ENCODE measurements at regions not wholly inside any gene's neighbourhood (a gene's known extent, or its start where the extent isn't known, plus 50 kb on each side); places are given as distances from the start of the nearest gene placed in this dataset.

- CTCF ChIA-PET (ENCODE audit: unreplicated experiment), result no interaction called here
- intact Hi-C loops (cut with micrococcal nuclease; ENCODE audit: unreplicated experiment), result no loop called here
- no peak overlapping the region for H3K4me3 ChIP-seq (ENCODE audit: low read depth, low read length, poor library complexity, severe bottlenecking)
- no peaks in the 10 kb centered on the region for H3K9me2 ChIP-seq (ENCODE audit: insufficient read depth, low read length)
- H2AFZ ChIP-seq (ENCODE audit: low read length), result no peak overlapping the region
- no peak for TF ChIP-seq CTCF (conservative IDR thresholded peaks at IDR 0.05; ENCODE audit: low read length)
- TF ChIP-seq EZH2phosphoT487 (IDR thresholded peaks at IDR 0.05; ENCODE audit: borderline replicate concordance, low read depth, low read length), result no peak
- no peaks in the 10 kb centered on the region for H3K9me3 ChIP-seq (ENCODE audit: low read length)
- no peak overlapping the region for H3K4me2 ChIP-seq (ENCODE audit: low read length)
- H3K4me1 ChIP-seq (ENCODE audit: insufficient read depth, low read length, poor library complexity, severe bottlenecking), result no peaks in the 10 kb centered on the region
- BruUV-seq (replicated peaks), result no TSS peak
- POLR2A ChIA-PET, result no interaction called here
- no peaks in the 10 kb centered on the region for H4K20me1 ChIP-seq (ENCODE audit: insufficient read depth, low read length)
- no peaks in the 10 kb centered on the region for H3K79me2 ChIP-seq (ENCODE audit: insufficient read depth, low read depth, low read length)
- no peak overlapping the region for H3K27ac ChIP-seq (ENCODE audit: low read depth, low read length, poor library complexity, severe bottlenecking)
- no peak for DNase-seq (ENCODE audit: low spot score)
- H3K36me3 ChIP-seq (ENCODE audit: insufficient read depth, low read length), result no peaks in the 10 kb centered on the region
Observed at GRCh38 chr6:14936861-14937260, 309.0 kb upstream of the JARID2 start.

- TF ChIP-seq EZH2phosphoT487 (IDR thresholded peaks at IDR 0.05; ENCODE audit: borderline replicate concordance, low read depth, low read length) (no peak), CTCF (conservative IDR thresholded peaks at IDR 0.05; ENCODE audit: low read length) (no peak)
- POLR2A ChIA-PET, result interaction anchor here (0.7 kb wide), 1 partner anchor 38 kb away, joined by 3 read pairs; no protein-coding TSS in a partner anchor
- no peak for DNase-seq (ENCODE audit: low spot score)
Observed at GRCh38 chr6:14943116-14943515, 302.8 kb upstream of the JARID2 start.

GRCh38 chr6:14944593-14944992 is 301.3 kb upstream of the JARID2 start:
- no peaks in the 10 kb centered on the region for H3K79me2 ChIP-seq (ENCODE audit: insufficient read depth, low read depth, low read length)
- no peaks in the 10 kb centered on the region for H3K9me2 ChIP-seq (ENCODE audit: insufficient read depth, low read length)
- H3K4me3 ChIP-seq (ENCODE audit: low read depth, low read length, poor library complexity, severe bottlenecking), result no peak overlapping the region
- H3K27ac ChIP-seq (ENCODE audit: low read depth, low read length, poor library complexity, severe bottlenecking), result no peak overlapping the region
- H3K4me1 ChIP-seq (ENCODE audit: insufficient read depth, low read length, poor library complexity, severe bottlenecking), result no peaks in the 10 kb centered on the region
- POLR2A ChIA-PET, result no interaction called here
- intact Hi-C loops (cut with micrococcal nuclease; ENCODE audit: unreplicated experiment), result no loop called here
- no peaks in the 10 kb centered on the region for H3K36me3 ChIP-seq (ENCODE audit: insufficient read depth, low read length)
- H3K9me3 ChIP-seq (ENCODE audit: low read length), result no peaks in the 10 kb centered on the region
- no TSS peak for BruUV-seq (replicated peaks)
- H3K4me2 ChIP-seq (ENCODE audit: low read length), result no peak overlapping the region
- no peak overlapping the region for H2AFZ ChIP-seq (ENCODE audit: low read length)
- H4K20me1 ChIP-seq (ENCODE audit: insufficient read depth, low read length), result no peaks in the 10 kb centered on the region
- CTCF ChIA-PET (ENCODE audit: unreplicated experiment), result no interaction called here
- no peak for TF ChIP-seq CTCF (conservative IDR thresholded peaks at IDR 0.05; ENCODE audit: low read length)
- TF ChIP-seq EZH2phosphoT487 (IDR thresholded peaks at IDR 0.05; ENCODE audit: borderline replicate concordance, low read depth, low read length), result no peak
- DNase-seq (ENCODE audit: low spot score), result no peak

More at GRCh38 chr6:14943116-14943515, 302.8 kb upstream of the JARID2 start:
- CTCF ChIA-PET (ENCODE audit: unreplicated experiment), result no interaction called here
- no TSS peak for BruUV-seq (replicated peaks)
- intact Hi-C loops (cut with micrococcal nuclease; ENCODE audit: unreplicated experiment), result no loop called here
- Histone ChIP-seq H3K27ac (ENCODE audit: low read depth, low read length, poor library complexity, severe bottlenecking) (no peak overlapping the region), H3K4me2 (ENCODE audit: low read length) (no peak overlapping the region), H3K9me3 (ENCODE audit: low read length) (no peaks in the 10 kb centered on the region), H3K9me2 (ENCODE audit: insufficient read depth, low read length) (no peaks in the 10 kb centered on the region), H4K20me1 (ENCODE audit: insufficient read depth, low read length) (no peaks in the 10 kb centered on the region), H3K4me3 (ENCODE audit: low read depth, low read length, poor library complexity, severe bottlenecking) (no peak overlapping the region), H3K79me2 (ENCODE audit: insufficient read depth, low read depth, low read length) (no peaks in the 10 kb centered on the region), H3K36me3 (ENCODE audit: insufficient read depth, low read length) (no peaks in the 10 kb centered on the region), H2AFZ (ENCODE audit: low read length) (no peak overlapping the region), H3K4me1 (ENCODE audit: insufficient read depth, low read length, poor library complexity, severe bottlenecking) (no peaks in the 10 kb centered on the region)
